Ectodermal cell (in vitro differentiated cells): ENCODE measurements at regions not wholly inside any gene's neighbourhood (a gene's known extent, or its start where the extent isn't known, plus 50 kb on each side); places are given as distances from the start of the nearest gene placed in this dataset.

ENCODE experiments used
- H3K27ac ChIP-seq: 2 replicates; pipeline ENCODE4 v1.7.0; 2013; ENCODE audit warnings: mild to moderate bottlenecking, low read depth, low read length; ENCODE audit not compliant: insufficient read depth, poor library complexity, severe bottlenecking
- H3K27me3 ChIP-seq: 2 replicates; pipeline ENCODE4 v1.7.0; 2013; ENCODE audit warnings: mild to moderate bottlenecking, low read length; ENCODE audit not compliant: insufficient read depth, control insufficient read depth, poor library complexity, severe bottlenecking
- H3K36me3 ChIP-seq: one replicate; pipeline ENCODE4 v1.7.0; 2013; ENCODE audit warnings: low read length; ENCODE audit not compliant: control insufficient read depth, insufficient read depth
- H3K4me1 ChIP-seq: one replicate; pipeline ENCODE4 v1.7.0; 2013; ENCODE audit warnings: low read length; ENCODE audit not compliant: control insufficient read depth, insufficient read depth
- H3K4me3 ChIP-seq: 2 replicates; pipeline ENCODE4 v1.7.0; 2013; ENCODE audit warnings: low read depth, low read length, control low read depth; ENCODE audit not compliant: insufficient read depth
- H3K9me3 ChIP-seq: 2 replicates; pipeline ENCODE4 v1.7.0; 2013; ENCODE audit warnings: mild to moderate bottlenecking, low read length, moderate library complexity; ENCODE audit not compliant: control insufficient read depth
- WGBS, 2 experiments: methylation state at CpG; one replicate each; pipeline ENCODE4 v1.1.7; 2013; ENCODE audit warnings: missing lambda C conversion rate in 2 of 2; 5-methylcytosine and 5-hydroxymethylcytosine counted together

DNA sequence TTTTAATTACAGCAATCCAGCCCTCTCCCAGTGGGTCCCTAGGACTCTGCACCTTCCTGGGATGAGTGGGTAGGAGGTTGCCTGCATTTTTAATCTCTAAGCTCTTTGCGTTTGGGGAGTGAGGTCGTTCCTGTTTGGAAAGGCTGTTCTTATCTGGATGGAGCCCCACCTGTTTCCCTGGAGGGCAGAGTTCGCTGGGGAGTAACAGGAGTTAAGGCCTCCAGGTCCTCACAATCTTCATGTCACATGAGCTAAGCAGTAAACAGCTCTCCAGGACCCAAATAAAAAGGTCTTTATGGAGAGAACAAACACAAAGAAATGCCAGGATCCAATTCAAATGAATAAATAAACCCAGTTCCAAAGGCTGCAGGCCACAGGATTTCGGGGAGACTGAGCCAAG, 56.0 kb upstream of the RFLNA start:
- Histone ChIP-seq H3K4me1 (peaks cover 2% of the 10 kb centered on the region), H3K4me3 (no peak overlapping the region), H3K27me3 (no peaks in the 10 kb centered on the region), H3K27ac (no peak overlapping the region), H3K36me3 (no peaks in the 10 kb centered on the region), H3K9me3 (no peaks in the 10 kb centered on the region)
- WGBS, 2 experiments: 78 to 80% methylated on average over 4 of the region's 4 CpGs

GRCh38 chr12:124240493-124240892, 54.4 kb upstream of the RFLNA start:
- 85 to 100% methylated on average over 1 of the region's 1 CpG for WGBS, 2 experiments
- no peaks in the 10 kb centered on the region for H3K36me3 ChIP-seq
- no peaks in the 10 kb centered on the region for H3K9me3 ChIP-seq
- H3K27ac ChIP-seq: no peak overlapping the region
- H3K4me1 ChIP-seq: no peaks in the 10 kb centered on the region
- no peak overlapping the region for H3K4me3 ChIP-seq
- H3K27me3 ChIP-seq: no peaks in the 10 kb centered on the region

DNA sequence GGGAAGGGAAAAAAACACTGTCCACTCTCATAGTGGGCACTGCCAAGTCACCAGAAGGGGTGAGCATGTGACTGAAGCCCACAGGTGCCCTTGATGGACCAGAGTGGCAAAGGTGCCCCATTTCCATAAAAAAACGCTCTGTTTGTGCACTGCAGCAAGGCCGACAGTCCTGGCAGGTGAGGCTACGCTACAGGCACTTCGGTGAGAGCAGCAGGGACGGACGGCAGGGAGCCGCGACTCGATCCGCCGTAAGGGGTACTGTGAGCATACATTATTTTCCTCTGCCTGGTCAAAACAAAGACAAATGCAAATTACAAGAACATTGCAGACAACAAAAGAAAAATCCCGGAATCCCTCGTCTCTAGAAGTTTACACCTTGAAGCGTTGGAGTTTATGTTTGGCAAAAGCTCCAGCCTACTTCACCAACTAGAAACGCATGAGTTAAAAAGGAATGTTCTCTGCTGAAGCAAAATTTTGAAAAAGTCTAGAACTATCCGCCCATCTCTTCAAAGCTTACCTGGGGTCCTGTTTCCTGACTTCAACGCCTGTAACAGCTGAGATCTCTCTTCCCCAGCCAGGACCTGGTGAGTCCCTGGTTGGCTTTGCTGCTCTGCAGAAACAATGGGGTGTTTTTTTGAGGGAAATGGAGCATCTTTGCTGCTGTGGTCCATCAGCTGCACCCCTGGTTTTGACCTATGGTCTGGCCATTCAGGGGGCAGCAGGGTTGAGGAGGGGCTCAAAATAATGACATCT, 52.9 kb upstream of the RFLNA start:
- no peaks in the 10 kb centered on the region for H3K4me1 ChIP-seq
- no peaks in the 10 kb centered on the region for H3K9me3 ChIP-seq
- no peak overlapping the region for H3K27ac ChIP-seq
- no peaks in the 10 kb centered on the region for H3K27me3 ChIP-seq
- WGBS, 2 experiments: 80 to 82% methylated on average over 17 of the region's 17 CpGs
- no peak overlapping the region for H3K4me3 ChIP-seq
- no peaks in the 10 kb centered on the region for H3K36me3 ChIP-seq

DNA sequence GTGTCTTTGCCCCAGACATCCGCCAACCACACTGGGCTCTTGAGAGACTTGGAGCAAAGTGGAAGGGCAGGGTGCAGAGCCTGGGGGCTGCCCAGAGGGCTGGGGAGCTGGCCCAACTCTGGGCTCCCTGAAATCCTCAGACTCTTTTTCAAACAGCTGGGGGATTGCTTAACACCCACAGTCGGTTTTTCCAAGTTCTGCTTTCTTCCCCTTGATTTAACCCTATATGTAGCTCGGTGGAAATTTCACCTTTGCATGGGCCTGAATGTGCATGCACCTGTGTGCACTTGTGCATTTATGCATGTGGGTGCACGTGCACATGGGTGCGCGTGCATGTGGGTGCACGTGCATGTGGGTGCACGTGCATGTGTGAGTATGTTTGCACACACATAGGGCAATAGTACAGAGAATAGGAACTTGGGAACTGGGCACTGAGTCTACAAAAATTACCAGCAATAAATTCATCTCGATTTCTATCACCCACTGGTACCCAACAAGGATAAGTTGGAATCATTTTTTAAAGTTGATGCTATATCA, 52.3 kb upstream of the RFLNA start:
- H3K27me3 ChIP-seq: no peaks in the 10 kb centered on the region
- no peak overlapping the region for H3K4me3 ChIP-seq
- 91 to 95% methylated on average over 8 to 9 of the region's 9 CpGs for WGBS, 2 experiments
- no peak overlapping the region for H3K27ac ChIP-seq
- H3K9me3 ChIP-seq: no peaks in the 10 kb centered on the region
- H3K36me3 ChIP-seq: no peaks in the 10 kb centered on the region
- H3K4me1 ChIP-seq: no peaks in the 10 kb centered on the region

DNA sequence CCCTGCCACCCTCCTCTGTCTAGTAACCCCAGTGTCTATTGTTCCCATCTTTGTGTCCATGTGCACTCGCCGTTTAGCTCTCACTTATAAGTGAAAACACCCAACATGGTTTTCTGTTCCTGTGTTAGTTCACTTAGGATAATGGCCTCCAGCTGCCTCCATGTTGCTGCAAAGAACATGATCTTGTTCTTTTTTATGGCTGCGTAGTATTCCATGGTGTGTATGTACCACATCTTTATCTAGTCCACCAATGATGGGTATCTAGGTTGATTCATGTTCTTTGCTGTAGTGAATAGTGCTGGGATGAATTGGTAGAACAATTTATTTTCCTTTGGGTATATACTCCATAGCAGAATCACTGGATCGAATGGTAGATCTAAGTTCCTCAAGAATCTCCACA, 51.0 kb upstream of the RFLNA start:
- no peak overlapping the region for H3K27ac ChIP-seq
- 96% methylated on average over 3 to 4 of the region's 4 CpGs for WGBS, 2 experiments
- H3K36me3 ChIP-seq: no peaks in the 10 kb centered on the region
- no peaks in the 10 kb centered on the region for H3K4me1 ChIP-seq
- no peaks in the 10 kb centered on the region for H3K9me3 ChIP-seq
- no peak overlapping the region for H3K4me3 ChIP-seq
- H3K27me3 ChIP-seq: no peaks in the 10 kb centered on the region
